ENCODE measurements at regions not wholly inside any gene's neighbourhood (a gene's known extent, or its start where the extent isn't known, plus 50 kb on each side); places are given as distances from the start of the nearest gene placed in this dataset.
"Not testable (repeated sequence)": the region's sequence is repeated elsewhere in the genome, so short reads cannot be mapped to it uniquely, and the experiment has no call there.

- not testable (repeated sequence) for DNase-seq (ENCODE audit: insufficient read length, low spot score); FAIRE-seq
Observed at GRCh38 chr5:93682471-93683404, 58.7 kb downstream of the POU5F2 start.

- FAIRE-seq (no peak), DNase-seq (ENCODE audit: insufficient read length, low spot score) (no peak)
- peak; percentile 8 for TF ChIP-seq CTCF (IDR thresholded peaks at IDR 0.05; ENCODE audit: insufficient read depth, missing control alignments)
Observed at GRCh38 chr5:93681432-93681831, 60.0 kb downstream of the POU5F2 start.

DNA sequence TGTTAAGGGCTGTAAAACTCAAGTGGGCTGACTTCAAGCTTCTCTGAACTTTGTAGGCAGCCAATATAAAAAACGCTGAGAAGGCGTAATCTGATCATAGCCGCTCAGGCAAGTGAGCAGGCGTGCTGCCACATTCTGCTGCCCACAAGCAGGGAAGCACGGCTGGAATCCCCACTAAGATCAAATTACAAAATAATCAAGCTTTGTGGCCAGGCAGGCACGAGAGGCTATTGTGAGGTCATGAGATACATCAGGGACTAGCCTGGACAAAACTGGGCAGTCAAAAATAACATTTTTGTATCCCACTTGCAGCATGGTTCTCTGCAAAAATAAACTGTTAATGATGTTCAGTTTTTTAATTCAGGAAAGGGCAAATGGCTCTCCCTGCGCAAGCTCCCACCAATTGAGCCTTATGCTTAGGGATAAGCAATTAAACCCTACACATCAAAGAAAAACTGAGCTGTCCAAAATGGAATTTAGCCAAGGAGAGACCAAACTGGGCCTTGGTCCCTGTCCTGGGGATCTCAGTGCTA lies 64.0 kb downstream of the POU5F2 start:
- FAIRE-seq (no peak), DNase-seq (ENCODE audit: insufficient read length, low spot score) (no peak)
- TF ChIP-seq CTCF (IDR thresholded peaks at IDR 0.05; ENCODE audit: insufficient read depth, missing control alignments): no peak

DNA sequence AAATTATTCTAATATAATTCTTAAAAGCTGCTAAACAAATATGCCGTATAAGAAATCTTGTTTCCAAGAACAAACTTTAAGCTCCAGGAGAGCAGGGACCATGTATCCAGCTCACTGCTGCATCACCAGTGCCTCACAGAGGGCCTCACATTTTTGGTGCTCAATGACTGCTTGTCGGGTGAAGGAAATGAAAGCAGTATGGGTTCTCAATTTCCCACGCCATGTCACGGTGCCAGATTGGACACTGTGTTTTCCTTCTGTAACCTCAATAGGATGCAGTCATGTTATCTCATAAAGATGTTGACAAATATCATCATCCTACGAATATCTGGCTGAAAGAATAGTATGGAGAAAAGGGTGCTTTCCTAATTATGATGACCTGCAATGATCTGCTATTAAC lies 64.7 kb downstream of the POU5F2 start:
- no peak for TF ChIP-seq CTCF (IDR thresholded peaks at IDR 0.05; ENCODE audit: insufficient read depth, missing control alignments)
- DNase-seq (ENCODE audit: insufficient read length, low spot score) (no peak), FAIRE-seq (no peak)

DNA sequence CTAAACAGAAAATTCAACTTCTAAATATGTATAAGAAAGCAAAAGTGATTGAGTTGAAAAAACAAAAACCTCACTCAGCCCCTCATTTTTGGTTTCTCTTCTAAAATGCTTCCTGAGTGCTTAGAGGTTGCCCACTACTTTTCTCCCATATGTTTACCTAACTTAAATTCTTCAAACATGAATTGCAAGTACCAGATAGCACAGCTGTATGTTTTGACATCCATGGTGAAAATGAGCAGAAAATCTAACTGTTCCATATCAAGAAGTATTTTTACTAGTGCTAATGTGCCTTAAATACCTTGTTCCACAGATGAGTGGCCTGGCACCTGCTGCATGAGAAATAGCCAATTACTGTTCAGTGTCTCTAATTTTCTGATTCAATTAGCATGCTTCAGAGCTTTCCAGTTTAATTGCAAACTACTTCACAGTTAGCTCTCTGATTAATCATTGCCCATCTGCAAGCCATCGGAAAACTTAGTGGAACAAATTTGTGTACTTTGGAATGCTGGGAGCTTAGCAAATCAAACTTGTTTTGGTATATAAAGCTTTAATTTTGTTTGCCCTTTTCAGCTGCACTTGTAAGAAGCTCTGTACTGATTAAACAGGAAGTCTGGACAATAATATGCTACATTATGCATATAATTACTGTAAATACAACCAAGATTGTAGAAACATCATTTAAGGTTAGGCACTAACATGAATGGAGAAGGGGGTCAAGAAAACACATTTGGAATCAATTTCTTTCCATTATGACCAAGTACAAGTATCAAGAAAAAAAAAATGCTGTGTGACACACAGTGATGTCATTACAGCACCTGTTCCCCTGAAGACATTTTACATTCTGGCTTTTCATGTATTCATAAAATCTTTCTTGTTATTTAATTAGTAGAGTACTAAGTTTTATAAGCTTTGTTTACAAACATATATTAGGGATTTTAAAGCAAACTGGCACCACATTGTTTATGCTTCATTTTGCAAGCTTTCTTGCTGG lies 65.6 kb downstream of the POU5F2 start:
- no peak for TF ChIP-seq CTCF (IDR thresholded peaks at IDR 0.05; ENCODE audit: insufficient read depth, missing control alignments)
- peak; percentile 44 for FAIRE-seq
- no peak for DNase-seq (ENCODE audit: insufficient read length, low spot score)

- DNase-seq (ENCODE audit: insufficient read length, low spot score) (no peak), FAIRE-seq (no peak)
- TF ChIP-seq CTCF (IDR thresholded peaks at IDR 0.05; ENCODE audit: insufficient read depth, missing control alignments): no peak
Observed at GRCh38 chr5:93674866-93675459, 66.4 kb downstream of the POU5F2 start.

DNA sequence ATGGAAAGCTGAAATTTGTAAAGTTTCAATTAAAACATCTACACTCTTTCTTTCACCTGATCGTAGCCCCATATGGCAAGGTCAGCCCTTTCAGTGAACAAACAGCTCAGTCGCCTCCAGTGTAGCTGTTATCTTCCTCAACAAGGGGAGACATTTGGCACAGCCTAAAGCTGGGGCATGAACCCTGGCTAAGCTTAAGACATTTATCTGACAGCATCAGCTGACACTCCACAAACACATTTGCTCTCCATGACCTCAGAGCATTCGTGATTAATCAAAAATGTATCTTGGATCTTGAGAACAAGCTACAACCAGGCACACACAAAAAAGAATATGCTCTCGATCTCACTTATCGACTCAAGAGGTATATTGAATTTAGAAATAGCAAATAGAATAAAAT lies 67.3 kb downstream of the POU5F2 start:
- FAIRE-seq: peak; percentile 79
- DNase-seq (ENCODE audit: insufficient read length, low spot score): no peak

More for the DNA sequence above, 67.3 kb downstream of the POU5F2 start:
- TF ChIP-seq CTCF (IDR thresholded peaks at IDR 0.05; ENCODE audit: insufficient read depth, missing control alignments): no peak

All from D721Med (cell line).